OCI-LY3 (cell line): ENCODE measurements at regions not wholly inside any gene's neighbourhood (a gene's known extent, or its start where the extent isn't known, plus 50 kb on each side); places are given as distances from the start of the nearest gene placed in this dataset.

Experiments used
- EZH2phosphoT487 ChIP-seq: fragments of 200-600 bp; shearing (Covaris generic); IDR thresholded peaks from 2 replicates; pipeline ENCODE4 v1.6.1; 2018; ENCODE audit warnings: antibody characterized with exemption, mixed run types, low read depth
- TF ChIP-seq, protein P1 (sequence below): fragments of 200-600, 300-600 bp; sonication (generic); IDR thresholded peaks from 2 replicates; pipeline ENCODE4 v1.5.1; 2014; ENCODE audit warnings: antibody characterized with exemption, low read length, low read depth

DNA sequence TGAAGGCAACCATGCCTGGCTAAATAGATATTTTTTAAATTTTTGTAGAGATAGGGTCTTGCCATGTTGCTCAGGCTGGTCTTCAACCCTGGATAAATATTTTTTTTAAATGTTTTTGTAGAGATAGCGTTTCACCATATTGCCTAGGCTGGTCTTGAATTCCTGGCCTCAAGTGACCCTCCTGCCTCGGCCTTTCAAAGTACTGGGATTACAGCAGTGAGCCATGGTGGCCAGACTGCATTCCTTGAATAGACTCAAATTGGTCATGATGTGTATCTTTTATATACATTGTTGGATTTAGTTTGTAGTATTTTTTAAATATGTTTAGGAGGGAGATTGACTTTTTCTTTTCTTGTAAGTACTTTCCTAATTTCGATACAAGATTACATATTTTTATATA, 325.7 kb upstream of the C11orf87 start:
- TF ChIP-seq, protein P1, sequence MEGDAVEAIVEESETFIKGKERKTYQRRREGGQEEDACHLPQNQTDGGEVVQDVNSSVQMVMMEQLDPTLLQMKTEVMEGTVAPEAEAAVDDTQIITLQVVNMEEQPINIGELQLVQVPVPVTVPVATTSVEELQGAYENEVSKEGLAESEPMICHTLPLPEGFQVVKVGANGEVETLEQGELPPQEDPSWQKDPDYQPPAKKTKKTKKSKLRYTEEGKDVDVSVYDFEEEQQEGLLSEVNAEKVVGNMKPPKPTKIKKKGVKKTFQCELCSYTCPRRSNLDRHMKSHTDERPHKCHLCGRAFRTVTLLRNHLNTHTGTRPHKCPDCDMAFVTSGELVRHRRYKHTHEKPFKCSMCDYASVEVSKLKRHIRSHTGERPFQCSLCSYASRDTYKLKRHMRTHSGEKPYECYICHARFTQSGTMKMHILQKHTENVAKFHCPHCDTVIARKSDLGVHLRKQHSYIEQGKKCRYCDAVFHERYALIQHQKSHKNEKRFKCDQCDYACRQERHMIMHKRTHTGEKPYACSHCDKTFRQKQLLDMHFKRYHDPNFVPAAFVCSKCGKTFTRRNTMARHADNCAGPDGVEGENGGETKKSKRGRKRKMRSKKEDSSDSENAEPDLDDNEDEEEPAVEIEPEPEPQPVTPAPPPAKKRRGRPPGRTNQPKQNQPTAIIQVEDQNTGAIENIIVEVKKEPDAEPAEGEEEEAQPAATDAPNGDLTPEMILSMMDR, result no peak
- TF ChIP-seq EZH2phosphoT487, result no peak
